Lower leg skin (tissue), 3 donors: ENCODE measurements at regions not wholly inside any gene's neighbourhood (a gene's known extent, or its start where the extent isn't known, plus 50 kb on each side); places are given as distances from the start of the nearest gene placed in this dataset.

ENCODE experiments used
- POLR2A ChIP-seq, 2 donors: fragments of 450-650 bp; IDR thresholded peaks; one replicate each; pipeline ENCODE4 v1.6.1; 2016 to 2017; ENCODE audit warnings: antibody characterized with exemption in 2 of 2, mild to moderate bottlenecking in 1 of 2, moderate library complexity in 1 of 2
- TF ChIP-seq, protein P1 (sequence below), 3 donors: fragments of 450-650 bp; IDR thresholded peaks; one replicate each; pipeline ENCODE4 v1.5.1; 2016; ENCODE audit warnings: antibody characterized with exemption in 3 of 3, mild to moderate bottlenecking in 3 of 3, moderate library complexity in 2 of 3

DNA sequence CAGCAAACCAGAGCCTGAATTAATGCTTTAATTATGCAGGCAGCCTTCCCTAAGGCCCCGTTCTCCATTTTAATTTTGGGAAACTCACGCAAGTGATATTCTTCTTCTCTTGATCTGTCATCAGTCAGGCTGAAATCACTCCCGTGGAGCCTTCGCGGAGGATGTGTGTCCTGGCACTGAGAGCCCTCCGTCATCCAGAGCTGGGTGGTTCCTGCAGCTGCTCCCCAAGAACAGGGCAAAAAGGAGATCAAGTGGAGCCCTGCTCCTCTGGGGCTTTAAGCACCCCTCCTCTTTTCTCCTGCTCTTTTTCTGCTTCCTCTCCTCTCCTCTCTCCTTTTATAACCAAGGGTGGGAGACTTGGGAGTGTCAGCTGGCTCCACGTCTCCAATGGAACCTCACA lies 133.2 kb upstream of the CACNA1E start:
- TF ChIP-seq POLR2A (IDR thresholded peaks at IDR 0.05) = no peak
- TF ChIP-seq, protein P1, sequence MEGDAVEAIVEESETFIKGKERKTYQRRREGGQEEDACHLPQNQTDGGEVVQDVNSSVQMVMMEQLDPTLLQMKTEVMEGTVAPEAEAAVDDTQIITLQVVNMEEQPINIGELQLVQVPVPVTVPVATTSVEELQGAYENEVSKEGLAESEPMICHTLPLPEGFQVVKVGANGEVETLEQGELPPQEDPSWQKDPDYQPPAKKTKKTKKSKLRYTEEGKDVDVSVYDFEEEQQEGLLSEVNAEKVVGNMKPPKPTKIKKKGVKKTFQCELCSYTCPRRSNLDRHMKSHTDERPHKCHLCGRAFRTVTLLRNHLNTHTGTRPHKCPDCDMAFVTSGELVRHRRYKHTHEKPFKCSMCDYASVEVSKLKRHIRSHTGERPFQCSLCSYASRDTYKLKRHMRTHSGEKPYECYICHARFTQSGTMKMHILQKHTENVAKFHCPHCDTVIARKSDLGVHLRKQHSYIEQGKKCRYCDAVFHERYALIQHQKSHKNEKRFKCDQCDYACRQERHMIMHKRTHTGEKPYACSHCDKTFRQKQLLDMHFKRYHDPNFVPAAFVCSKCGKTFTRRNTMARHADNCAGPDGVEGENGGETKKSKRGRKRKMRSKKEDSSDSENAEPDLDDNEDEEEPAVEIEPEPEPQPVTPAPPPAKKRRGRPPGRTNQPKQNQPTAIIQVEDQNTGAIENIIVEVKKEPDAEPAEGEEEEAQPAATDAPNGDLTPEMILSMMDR (IDR thresholded peaks at IDR 0.05) = no peak
